ENCODE measurements at regions not wholly inside any gene's neighbourhood (a gene's known extent, or its start where the extent isn't known, plus 50 kb on each side); places are given as distances from the start of the nearest gene placed in this dataset.

DNA sequence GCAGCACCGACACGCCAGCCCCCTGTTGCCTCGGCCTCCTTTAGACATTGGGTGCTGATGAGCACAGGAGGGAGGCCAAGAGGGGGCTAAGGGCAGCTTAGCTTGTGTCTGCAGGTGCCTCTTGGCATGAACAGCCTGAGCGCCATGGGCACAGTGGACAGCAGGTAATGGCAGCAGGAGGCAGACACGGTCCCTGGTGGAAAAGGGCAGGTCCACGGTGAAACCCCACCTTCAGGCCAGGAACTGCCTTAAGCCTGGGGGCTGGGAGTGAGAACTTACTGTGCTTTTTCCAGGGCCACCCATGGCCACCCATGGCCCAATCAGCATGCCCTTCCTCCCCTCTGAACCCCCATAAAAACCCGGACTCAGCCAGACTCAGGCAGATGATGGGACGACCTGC, 633.4 kb upstream of the TMEFF2 start:
- TF ChIP-seq POLR2AphosphoS5 (IDR thresholded peaks at IDR 0.05; ENCODE audit: low read length) (no peak), EGR1 (IDR thresholded peaks at IDR 0.05; ENCODE audit: borderline replicate concordance in 1 of 2, low read depth in 2 of 2, low read length in 2 of 2) (no peak), NFYA (IDR thresholded peaks at IDR 0.05; ENCODE audit: borderline replicate concordance, low read depth, low read length) (no peak), EZH2 (IDR thresholded peaks at IDR 0.05; ENCODE audit: borderline replicate concordance, control insufficient read depth, low read depth, low read length) (no peak), EP300 (IDR thresholded peaks at IDR 0.05; ENCODE audit: borderline replicate concordance in 1 of 2, control insufficient read depth in 1 of 2, low read depth in 2 of 2, low read length in 2 of 2) (no peak), FOXK2 (IDR thresholded peaks at IDR 0.05) (no peak), ASH2L (IDR thresholded peaks at IDR 0.05; ENCODE audit: borderline replicate concordance, low read depth) (no peak), SRF (IDR thresholded peaks at IDR 0.05; ENCODE audit: low read depth in 2 of 2, low read length in 2 of 2) (no peak), RAD21 (IDR thresholded peaks at IDR 0.05; ENCODE audit: insufficient read depth, low read depth, low read length) (no peak), CHD1 (IDR thresholded peaks at IDR 0.05; ENCODE audit: low read depth, low read length) (no peak)
- TF ChIP-seq, protein P1, sequence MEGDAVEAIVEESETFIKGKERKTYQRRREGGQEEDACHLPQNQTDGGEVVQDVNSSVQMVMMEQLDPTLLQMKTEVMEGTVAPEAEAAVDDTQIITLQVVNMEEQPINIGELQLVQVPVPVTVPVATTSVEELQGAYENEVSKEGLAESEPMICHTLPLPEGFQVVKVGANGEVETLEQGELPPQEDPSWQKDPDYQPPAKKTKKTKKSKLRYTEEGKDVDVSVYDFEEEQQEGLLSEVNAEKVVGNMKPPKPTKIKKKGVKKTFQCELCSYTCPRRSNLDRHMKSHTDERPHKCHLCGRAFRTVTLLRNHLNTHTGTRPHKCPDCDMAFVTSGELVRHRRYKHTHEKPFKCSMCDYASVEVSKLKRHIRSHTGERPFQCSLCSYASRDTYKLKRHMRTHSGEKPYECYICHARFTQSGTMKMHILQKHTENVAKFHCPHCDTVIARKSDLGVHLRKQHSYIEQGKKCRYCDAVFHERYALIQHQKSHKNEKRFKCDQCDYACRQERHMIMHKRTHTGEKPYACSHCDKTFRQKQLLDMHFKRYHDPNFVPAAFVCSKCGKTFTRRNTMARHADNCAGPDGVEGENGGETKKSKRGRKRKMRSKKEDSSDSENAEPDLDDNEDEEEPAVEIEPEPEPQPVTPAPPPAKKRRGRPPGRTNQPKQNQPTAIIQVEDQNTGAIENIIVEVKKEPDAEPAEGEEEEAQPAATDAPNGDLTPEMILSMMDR (IDR thresholded peaks at IDR 0.05 in 2 of 3, conservative IDR thresholded peaks at IDR 0.05 in 1 of 3; ENCODE audit: control insufficient read depth in 2 of 3, extremely low read depth in 1 of 3, insufficient read depth in 1 of 3, low read depth in 3 of 3, low read length in 3 of 3) = no peak
- TF ChIP-seq, protein P2, sequence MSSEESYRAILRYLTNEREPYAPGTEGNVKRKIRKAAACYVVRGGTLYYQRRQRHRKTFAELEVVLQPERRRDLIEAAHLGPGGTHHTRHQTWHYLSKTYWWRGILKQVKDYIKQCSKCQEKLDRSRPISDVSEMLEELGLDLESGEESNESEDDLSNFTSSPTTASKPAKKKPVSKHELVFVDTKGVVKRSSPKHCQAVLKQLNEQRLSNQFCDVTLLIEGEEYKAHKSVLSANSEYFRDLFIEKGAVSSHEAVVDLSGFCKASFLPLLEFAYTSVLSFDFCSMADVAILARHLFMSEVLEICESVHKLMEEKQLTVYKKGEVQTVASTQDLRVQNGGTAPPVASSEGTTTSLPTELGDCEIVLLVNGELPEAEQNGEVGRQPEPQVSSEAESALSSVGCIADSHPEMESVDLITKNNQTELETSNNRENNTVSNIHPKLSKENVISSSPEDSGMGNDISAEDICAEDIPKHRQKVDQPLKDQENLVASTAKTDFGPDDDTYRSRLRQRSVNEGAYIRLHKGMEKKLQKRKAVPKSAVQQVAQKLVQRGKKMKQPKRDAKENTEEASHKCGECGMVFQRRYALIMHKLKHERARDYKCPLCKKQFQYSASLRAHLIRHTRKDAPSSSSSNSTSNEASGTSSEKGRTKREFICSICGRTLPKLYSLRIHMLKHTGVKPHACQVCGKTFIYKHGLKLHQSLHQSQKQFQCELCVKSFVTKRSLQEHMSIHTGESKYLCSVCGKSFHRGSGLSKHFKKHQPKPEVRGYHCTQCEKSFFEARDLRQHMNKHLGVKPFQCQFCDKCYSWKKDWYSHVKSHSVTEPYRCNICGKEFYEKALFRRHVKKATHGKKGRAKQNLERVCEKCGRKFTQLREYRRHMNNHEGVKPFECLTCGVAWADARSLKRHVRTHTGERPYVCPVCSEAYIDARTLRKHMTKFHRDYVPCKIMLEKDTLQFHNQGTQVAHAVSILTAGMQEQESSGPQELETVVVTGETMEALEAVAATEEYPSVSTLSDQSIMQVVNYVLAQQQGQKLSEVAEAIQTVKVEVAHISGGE (CRISPR knock-in tag; IDR thresholded peaks at IDR 0.05) = no peak
- TF ChIP-seq, protein P3, sequence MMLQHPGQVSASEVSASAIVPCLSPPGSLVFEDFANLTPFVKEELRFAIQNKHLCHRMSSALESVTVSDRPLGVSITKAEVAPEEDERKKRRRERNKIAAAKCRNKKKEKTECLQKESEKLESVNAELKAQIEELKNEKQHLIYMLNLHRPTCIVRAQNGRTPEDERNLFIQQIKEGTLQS (IDR thresholded peaks at IDR 0.05; ENCODE audit: borderline replicate concordance, extremely low read depth, low read depth, low read length) = no peak
- TF ChIP-seq, protein P4, sequence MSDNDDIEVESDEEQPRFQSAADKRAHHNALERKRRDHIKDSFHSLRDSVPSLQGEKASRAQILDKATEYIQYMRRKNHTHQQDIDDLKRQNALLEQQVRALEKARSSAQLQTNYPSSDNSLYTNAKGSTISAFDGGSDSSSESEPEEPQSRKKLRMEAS (IDR thresholded peaks at IDR 0.05; ENCODE audit: low read depth, low read length) = no peak

All from GM12878 (cell line).